GM19438 (cell line): ENCODE measurements at regions not wholly inside any gene's neighbourhood (a gene's known extent, or its start where the extent isn't known, plus 50 kb on each side); places are given as distances from the start of the nearest gene placed in this dataset.

Experiments used
- ATAC-seq: cut with Tn5 transposase; IDR thresholded peaks from one replicate; pipeline ENCODE4 v1.9.1; 2021; ENCODE audit warnings: low read depth; ENCODE audit not compliant: unreplicated experiment

DNA sequence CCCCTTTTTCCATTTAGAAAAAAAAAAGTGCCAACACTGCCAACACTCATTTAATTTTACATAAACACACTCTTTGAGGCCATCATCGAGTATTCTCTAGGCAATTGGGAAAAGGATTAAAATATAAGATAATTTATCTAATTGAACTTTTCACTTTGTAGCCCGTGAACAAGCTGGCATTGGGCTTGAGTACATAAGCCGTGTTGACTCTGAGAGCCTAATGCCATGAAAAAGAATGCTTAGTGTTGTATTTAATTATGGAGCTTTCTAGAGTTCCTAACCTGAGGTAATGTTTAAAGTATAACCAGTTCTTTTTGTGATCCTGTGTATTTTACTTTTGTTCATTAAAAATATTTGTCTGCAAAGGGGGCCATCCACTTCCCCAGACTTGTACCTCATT is 193.8 kb downstream of the LYPLAL1 start:
- ATAC-seq, result no peak

DNA sequence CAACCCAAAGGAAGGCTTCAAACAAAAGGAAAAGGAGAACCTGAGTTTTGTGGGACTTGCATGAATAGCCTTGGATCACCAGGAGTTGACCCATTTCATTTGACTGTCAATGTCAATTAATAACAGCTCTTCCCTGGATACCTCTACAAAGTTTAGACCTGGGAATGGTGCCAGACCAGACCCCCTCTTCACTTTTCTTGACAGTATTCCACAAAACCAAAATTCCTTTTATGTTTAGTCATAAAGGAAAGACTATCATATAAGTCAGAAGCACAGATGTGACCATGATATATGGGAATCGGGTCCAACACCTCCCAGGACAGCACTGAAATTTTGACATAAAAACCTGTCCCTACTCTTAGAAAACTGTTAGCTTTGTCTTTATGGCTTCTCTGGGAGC is 191.8 kb downstream of the LYPLAL1 start:
- ATAC-seq, result no peak

DNA sequence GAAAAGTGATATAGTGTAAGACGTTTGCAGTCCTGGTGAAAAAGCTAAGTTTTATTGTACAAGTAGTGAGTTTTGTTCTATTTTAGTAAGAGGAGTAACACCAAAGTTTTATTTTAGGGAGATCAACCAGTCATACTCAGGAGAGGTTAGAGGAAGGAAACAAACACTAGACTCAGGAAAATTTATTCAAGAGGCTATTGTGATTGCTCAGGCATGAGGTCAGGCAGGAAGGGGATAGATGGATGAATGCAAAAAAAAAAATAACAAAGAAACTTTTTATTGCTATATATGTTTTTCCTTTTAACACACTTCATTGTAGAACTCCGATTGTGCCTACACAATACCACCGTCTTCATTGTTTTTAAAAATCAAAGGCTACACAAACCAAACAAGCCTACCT is 189.0 kb downstream of the LYPLAL1 start:
- ATAC-seq, result no peak

DNA sequence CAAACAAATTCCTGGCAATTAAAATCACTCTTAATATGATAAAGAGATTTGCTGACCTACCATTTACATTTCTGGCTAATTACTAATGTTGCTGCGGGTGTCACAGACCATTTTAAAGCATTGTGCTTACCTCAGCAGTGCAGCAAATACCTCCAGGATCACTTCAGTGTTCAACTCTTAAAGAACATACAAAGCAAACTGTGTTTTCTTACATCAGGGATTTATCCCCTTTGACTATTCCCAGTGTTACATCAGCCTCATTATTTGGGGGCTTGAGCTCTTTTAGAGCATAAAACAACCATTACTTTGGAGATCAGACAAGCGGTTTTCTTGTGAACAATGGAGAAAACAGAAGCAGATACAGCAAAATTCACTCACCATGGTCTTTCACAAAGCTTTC is 185.4 kb downstream of the LYPLAL1 start:
- no peak for ATAC-seq

- ATAC-seq, result no peak
Measured at GRCh38 chr1:219358080-219358479, 184.4 kb downstream of the LYPLAL1 start.

DNA sequence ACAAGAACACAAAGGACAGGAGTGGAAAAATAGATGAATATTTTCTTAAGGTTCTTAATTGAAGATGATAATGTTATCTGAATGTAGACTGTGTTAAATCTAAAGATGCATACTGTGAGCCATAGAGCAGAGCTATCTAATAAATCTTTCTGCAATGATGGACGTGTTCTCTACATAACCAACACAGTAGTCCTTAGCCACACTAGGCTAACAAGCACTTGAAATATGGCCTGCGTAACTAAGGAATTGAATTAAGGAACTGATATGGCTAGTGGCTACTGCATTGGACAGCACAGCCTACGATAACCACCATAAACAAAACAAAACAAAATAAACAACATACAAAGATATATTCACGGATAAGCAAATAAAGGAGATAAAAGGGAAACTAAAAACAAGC is 181.3 kb downstream of the LYPLAL1 start:
- ATAC-seq, result no peak

DNA sequence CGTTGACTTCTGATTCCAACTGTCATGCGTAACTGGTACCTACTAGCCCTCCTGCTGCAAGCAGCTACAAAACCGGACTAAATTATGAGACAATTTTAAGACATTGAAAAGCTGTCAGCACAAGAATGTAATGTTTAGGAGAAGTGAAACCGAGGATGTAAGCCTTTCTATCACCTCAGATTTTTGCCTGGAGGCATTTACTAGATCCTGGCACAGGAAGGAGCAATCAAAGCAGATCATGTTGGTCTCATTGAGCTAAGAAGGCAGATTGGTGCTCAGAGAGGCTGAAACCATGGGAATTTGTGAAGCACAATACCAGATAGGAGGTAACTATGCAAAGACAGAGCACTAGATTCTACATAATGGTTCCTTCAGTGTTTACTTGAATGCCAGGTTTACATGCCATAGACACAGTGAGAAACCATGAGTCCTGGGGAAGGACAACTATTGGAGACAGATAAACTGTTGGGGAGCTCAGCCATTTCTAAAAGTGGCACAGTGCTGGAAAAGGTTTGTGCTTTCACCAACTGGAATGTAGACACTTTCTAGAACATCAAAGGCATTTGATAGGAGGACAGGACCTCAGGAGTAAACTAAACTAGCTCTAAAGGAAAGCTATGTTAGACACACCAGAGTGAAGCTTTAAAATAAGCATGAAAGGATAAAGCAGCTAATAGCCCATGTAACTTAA is 179.4 kb downstream of the LYPLAL1 start:
- ATAC-seq, result no peak

DNA sequence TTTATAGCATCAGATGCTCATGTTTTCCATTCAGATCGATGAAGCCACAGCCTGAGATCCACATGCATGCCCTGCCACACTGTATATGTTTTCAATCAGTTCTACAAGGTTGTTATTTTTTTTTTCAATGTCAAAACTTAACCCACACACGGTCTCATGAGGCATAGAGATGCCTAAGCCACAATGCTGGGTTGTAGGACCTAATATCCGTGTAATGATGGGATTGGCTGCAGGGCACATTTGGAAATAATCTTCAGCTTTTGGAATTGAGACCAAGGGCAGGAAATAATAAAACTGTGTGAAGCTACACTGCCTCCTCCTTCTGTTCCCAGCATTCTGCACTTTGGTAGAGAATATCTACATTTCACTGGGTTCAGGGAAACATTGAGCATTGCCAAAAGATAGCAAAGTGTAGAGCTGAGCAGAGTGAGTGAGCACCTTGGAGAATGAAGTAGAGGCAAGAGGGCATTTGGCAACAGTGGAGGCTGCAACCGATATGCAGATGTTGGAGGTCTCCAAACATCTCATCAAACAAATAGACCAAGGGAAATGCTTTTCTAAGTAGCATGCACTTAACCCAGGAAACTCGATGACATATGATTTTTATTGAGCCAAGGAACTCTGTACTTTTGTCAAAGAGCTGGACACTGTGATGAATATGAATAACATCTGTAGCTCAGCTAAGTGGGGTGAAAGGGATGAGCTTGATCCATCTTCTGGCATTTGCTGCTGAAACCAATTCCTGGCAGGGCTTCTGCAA is 176.7 kb downstream of the LYPLAL1 start:
- ATAC-seq, result no peak

DNA sequence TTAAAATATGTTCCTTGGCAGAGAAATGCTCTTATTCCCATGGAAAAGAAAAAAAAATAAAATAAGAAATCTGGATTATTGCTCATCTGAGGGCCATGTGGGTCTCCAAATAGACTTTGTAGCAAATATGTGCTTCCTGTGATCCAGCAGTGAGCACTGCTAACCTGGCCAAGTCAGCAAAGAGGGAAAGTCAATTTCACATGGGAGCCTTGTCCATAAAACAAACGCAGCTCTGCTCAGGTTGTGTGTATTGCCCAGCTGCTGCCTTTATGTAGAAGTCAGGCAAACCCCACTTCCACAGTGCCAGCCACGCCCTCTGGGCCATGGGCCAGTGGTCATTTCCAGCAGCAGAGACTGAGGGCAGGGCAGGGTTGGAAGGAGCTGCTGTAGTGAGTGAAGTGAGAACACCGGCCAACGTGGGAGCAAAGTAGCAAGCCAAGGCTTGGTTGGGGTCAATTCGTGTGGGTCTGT is 174.3 kb downstream of the LYPLAL1 start:
- no peak for ATAC-seq

DNA sequence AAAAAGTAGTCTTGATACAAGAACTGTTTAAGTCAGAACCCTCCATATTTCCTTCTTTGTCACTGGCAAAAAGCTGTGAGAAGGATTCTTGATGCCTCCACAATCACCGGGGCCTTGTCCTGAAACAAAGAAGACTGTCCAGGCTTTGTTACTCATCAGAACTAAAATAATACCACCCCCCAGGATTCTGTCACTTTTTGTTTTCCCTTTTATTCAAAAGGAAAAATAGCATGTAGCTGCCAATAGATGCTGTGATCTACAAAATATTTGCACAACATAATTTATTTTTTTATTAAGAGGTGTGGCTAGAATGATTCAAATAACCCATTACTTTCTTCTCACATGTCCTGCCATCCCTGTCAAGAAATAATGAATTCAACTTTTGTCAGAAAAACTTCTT is 173.7 kb downstream of the LYPLAL1 start:
- ATAC-seq, result no peak

GRCh38 chr1:219345953-219346352 is 172.3 kb downstream of the LYPLAL1 start:
- no peak for ATAC-seq

DNA sequence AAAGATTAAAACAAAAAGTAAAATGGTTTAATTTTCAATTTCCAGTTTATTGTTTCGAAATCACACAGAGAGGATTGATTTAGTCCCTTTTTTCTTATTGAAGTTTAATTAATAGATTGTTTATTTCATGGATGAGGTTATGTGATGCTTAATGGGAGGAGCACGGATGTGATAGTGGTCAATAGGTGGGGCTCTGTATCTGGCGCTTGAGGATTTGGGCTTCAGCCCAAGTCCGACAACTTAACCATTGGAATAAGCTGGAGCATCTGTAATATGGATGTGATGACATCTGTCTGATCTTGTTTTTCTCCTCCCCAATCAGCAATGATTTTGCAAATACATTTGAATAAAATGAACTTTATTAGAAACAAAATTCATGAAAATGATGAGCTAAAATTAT is 169.2 kb downstream of the LYPLAL1 start:
- ATAC-seq, result no peak

- ATAC-seq, result no peak
Measured at GRCh38 chr1:219340796-219341195, 167.1 kb downstream of the LYPLAL1 start.

DNA sequence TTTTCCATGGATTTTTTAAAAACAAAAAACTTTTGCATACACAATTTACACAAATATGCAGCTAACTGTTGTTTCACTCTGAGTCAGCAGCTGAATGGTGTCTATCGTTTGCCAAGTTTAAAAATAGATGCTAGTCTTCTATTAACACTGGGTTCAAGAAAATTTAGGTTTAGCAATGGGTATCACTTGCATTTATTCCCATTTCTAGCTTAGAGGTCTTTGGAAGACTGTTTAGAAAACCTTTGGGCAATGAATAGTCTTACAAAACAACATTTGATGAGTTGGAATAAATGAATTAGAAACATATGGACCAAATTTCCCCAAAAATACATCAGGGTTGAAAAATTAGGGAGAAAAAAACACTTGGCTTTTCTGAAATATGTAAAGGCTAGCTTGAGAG is 165.8 kb downstream of the LYPLAL1 start:
- ATAC-seq, result no peak

GRCh38 chr1:219337588-219337987 is 163.9 kb downstream of the LYPLAL1 start:
- ATAC-seq, result no peak

DNA sequence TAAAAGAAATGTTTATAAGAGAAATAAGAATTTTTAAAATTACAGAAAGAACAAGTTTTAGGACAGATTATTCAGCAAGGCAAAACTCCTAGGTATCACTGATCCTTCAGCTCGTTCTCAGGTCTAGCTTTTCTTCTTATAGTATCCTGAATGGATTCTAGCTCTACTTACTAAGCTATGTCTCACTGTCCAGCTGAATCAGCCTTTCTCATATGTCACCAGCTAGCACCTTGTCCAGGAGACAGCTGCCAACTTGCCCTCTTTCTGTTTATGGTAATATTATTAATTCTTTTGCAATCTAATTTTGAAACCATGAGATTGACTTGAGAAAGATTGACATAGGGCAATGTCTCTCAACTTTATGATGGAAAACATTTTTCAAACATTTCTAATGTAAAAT is 159.9 kb downstream of the LYPLAL1 start:
- ATAC-seq, result no peak

- no peak for ATAC-seq
Measured at GRCh38 chr1:219331424-219331823, 157.7 kb downstream of the LYPLAL1 start.

GRCh38 chr1:219330669-219331068 is 157.0 kb downstream of the LYPLAL1 start:
- ATAC-seq, result no peak

- no peak for ATAC-seq
Measured at GRCh38 chr1:219330001-219330400, 156.3 kb downstream of the LYPLAL1 start.

DNA sequence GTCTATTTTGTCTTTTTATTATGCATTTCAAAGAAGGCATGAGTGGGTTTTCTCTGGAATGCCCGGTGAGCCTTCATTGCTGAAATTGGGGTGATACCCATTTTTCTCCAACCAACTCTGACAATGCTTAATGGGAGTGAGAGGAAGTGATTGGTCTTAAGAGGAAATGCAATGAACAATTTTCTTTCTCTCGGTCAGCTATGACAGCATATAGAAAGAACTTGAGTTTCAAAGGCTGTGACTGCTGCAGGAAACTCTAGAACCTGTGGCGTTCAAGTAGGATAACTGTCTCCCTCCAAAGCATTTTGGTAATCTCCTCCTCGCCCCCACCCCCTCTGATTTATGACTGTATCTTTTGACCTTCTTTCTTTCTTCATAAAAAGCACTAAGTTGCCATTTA is 155.9 kb downstream of the LYPLAL1 start:
- no peak for ATAC-seq

- ATAC-seq, result no peak
Measured at GRCh38 chr1:219326843-219327242, 153.2 kb downstream of the LYPLAL1 start.

- ATAC-seq, result peak; percentile 10
Measured at GRCh38 chr1:219325368-219325742, 151.7 kb downstream of the LYPLAL1 start.
